ENCODE measurements at regions not wholly inside any gene's neighbourhood (a gene's known extent, or its start where the extent isn't known, plus 50 kb on each side); places are given as distances from the start of the nearest gene placed in this dataset.
"Not testable (repeated sequence)": the region's sequence is repeated elsewhere in the genome, so short reads cannot be mapped to it uniquely, and the experiment has no call there.

DNA sequence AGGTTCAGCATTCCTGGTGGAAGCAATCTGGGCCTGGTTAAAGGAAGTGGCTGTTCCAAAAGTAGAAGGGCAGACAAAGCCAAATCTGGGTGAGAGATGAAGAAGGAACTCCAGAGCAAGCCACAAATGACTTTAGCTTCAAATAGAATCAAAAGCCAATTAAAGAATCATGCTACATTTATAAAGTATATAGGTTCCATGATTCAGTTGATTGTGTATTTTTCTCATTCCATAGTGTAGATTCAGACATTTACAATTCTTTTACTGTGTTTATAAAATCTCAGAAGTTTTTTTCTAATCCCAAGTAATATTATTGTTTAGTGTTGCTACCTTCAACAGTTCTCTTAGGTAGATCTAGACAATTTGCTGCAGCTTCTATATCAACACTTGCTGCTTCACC lies 262.0 kb downstream of the PLK2 start:
- no peak for DNase-seq

DNA sequence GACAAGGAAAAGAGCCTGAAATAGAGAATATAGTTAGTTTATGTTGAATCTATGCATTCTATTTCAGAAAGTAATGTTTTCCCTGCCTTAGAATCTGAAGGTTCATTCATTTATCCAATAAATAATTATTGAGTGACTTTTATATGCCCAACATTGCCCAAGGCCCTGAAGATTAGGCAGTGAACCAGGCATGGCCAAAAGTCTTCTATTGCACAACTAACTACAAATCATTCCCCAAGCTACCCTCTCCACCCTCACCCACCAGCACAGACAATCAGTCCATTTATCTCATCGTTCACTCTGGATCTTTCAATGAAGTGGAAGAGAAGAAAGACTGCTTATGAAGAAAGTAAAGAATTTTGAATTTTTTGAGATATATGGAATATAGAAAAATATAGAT lies 268.4 kb downstream of the PLK2 start:
- no peak for DNase-seq

DNA sequence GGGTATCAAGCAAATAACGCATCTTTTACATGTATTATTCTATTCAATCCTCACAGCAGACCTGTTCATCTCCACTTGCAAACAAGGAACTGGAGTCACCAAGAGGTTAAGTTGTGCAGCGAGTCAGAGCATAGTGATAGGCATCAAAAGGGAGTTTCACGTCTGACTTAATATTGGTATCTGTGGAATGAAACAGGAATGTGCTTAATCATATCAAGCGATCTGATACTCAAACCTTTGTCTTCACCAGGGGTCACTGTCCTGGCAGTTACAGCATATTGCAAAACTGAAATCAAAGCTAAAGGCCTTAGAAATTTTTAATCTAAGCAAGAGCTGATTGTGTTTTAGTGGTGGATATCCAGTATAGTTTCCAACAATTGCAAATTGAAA lies 271.6 kb downstream of the PLK2 start:
- DNase-seq = no peak

DNA sequence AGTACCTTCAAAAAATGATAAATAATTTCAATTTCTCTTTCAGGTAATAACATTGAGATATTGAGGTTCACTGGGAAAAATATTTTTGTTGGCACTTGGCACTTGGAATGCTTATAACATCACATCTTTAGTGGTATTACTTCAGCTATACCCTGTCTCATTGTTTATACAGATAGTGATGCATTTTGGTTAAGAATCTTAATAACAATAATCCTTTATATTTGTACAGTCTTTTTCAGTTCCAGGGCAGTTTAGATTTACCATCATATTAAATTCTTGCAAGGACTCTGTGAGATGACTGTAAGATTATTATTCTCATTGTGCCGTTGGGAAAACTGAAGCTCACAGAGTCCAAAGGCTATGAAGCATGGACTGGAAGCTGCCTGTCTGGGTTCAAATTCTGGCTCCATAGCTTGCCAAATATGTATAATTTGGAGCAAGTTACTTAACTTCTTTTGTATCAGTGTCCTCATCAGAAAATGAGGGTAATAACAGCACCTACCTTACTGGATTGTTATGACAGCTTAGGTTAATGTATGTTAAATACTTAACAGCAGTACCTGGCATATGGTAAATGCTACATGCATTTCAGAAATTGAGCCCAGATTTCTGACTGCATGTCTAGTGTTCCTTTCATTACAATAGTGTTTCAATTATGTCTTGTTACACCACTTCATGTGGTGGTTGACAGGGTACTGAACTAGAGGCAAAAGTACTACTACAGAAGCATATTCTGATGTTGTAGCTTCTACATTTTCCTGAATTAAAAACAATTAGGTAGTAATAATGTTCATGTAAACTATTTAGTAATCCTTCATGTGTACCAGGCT lies 272.2 kb downstream of the PLK2 start:
- DNase-seq = no peak

DNA sequence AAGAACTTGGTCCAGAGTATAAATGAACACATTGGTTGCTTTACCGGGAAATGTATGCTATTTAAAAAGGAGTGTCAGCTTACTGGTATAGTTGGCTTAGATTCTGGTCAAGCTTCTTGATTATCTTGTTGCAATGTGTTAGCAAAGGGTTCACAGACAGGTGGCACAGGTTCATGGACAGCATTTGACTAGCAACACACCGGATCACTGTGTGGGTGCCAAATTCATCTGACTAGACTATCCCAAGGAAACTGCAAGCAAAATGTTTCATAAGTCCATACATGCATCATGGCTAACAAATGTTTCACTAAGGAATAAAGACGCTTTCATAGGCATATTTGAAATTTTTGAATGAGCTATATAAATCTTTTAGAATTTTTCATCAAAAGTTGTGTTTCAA lies 274.1 kb downstream of the PLK2 start:
- no peak for DNase-seq

DNA sequence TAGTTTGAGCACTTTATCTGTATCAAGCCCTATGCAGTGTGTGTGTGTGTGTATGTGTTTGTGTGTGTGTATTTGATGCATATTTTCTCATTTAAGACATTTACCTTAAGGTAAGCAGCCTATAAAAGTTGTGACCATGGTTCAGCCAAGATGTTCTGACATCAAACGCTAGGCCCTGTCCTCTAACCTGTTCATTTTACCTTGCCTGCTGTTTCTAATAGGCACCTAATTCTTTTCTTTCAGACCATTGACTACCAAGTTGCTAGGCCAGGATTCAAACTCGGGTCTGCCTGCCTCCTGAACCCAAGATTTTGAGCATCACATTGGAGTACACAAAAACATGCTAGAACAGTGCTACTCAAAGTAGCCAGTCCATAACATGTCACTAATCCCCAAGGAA lies 274.5 kb downstream of the PLK2 start:
- no peak for DNase-seq

DNA sequence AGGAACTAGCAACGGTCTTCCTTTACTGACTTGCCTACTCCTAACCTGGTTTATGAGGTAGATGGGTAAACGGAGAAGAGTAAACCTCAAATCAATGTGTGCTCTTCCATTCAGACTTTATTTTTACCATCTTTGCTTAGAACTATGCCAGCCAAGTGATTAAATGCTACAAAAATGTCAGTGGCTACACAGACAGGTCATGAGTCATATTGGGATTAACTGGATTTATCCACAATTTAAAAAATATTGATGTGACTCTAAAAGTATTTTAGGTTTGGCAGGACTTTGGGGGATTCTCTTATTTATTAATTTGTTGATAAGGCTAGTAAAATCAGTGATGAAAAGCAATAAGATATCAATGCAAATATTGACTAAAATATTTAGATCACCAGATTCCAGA lies 275.0 kb downstream of the PLK2 start:
- no peak for DNase-seq

DNA sequence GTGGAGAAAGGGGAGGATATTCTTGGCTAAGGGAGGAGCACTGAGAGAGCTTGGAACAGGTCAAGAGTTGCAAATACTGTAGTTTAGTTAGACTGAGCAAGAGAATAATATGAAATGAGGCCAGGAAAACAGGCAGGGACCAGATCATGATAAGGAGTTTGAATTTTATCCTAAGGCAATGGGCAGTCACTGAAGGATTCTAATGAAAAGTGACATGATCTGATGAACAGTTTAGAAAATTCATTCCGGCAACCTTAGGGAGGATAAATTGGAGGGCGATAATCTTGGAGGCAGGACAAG lies 276.1 kb downstream of the PLK2 start:
- DNase-seq = no peak

DNA sequence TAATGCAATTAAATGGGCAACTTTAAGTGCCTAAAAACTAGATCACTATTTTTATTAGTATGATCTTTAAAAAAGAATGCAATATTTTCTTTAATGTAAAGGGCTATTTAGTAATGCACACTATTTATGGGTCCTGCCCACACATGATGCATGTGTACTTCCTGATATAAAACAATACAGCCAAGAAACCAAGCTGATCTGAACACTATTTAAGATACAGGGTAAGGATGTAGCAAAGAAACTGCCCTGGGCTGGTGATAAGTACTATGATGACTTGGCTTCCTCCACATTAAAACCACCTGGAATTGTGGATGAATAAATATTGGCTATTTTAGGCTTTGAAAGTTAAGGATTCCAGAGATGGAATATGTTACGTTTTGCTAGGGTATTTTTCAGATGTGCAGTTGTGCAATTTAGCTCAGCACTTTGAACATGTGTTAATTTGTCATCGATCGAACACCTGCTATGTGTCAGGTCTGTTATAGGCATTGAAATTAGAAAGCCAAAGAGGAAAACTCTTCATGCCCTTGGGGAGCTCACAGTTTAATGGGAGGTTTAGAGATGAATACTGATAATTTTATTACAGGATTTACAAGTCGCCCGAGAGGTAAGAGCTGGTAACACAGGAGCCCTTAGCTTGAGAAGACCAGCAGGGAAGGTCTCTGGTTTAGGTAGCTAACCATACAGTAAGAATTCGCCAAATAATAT lies 276.7 kb downstream of the PLK2 start:
- DNase-seq = no peak

DNA sequence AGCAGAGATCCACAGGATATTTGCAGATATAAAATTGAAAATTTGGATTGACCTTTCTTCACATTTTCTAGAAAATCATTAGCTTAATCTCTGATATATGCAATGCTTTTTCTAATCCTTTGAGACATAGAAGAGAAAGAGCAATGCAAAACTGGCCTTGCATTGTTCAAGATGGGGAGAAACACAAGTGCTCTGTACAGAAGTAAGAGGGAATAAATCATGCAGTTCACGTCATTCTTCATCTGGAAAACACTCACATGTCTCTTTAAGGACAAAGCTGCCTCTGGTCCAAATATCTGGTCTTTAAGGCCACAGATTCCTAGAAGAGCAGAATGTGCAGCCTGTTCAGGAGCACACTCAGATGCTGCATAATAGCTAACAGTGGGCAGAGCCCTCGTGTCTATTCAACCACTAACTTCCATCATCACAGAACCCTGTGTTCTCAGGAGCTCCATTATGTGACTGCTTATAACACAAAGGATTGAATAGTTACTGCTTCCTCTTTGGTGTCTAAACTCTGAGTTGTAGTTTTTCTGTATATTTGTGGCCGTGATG lies 277.5 kb downstream of the PLK2 start:
- no peak for DNase-seq

DNA sequence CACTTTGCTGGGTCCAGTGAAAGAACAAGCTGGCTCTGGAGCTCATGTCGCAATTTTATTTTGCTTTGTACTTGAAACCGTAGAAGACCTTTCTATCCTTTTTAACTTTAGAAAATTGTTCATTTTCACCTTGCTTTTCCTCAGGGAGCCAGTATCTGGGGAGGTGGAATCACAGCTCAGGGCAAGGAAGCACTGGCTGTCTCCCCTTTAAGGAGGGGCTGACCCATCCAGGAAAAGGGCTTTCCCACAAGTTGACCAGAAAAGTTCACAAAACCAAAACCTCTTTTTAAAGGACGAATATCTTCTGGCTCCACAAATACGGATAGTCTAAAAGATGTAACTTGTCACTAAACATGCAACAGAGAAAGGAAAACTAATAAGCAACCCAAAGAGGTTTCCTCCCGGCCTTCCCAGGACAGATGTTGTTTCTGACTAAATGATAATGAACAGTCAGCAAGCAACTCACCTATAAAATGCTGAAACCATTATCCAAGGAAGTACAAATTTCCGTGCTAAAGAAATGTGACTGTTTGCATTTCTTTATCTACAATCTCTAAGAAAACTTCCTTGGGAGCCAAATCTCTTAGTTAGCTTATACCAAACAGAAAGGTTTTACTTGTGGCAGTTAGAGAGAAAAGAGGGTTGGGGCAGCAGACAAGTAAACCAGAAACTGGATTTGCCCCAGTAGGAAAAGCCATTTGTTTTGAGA lies 278.2 kb downstream of the PLK2 start:
- DNase-seq = no peak

DNA sequence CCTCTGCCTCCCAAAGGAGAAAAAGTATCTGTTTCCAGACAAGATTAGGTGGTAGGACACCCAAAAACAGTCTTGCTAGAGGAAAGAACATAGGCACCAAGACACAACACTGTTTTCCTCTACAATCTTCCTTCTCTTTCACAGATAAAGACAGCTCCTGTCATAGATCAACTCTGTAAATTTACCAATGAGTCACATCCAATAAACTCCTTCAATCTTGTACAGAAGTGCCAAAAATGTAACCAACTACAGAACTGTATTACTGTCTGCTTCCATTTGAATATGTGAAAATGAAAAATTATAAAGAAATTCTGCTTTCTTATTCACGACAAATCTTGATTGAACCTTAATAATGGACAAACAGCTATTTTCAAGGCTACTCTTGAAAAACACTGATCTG lies 286.9 kb downstream of the PLK2 start:
- no peak for DNase-seq

DNA sequence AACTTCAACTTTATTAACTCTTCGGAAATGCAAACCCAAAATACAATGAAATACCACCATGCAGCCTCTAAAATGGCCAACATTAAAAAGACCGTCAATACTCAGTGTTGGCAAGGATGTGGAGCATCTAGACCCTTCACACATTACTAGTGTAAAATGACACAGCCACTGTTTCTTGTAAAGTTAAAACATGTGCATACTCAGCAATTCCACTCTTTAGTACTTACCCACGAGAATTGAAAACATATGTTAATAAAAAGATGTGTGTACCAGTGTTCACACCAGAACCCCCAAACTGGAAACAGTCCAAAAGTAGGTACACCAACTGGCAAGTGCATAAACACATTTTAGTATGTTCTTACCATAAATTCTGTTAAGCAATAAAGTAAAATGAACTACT lies 294.7 kb downstream of the PLK2 start:
- DNase-seq = no peak

DNA sequence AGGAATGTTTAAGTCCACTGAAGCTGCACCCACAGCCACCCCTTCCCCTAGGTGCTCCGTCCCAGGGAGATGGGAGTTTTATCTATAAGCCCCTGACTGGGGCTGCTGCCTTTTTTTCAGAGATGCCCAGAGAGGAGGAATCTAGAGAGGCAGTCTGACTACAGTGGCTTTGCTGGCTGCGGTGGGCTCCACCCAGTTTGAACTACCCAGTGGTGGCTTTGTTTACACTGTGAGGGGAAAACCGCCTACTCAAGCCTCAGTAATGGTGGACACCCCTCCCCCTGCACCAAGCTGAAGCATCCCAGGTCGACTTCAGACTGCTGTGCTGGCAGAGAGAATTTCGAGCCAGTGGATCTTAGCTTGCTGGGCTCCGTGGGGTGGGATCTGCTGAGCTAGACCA lies 298.0 kb downstream of the PLK2 start:
- not testable (repeated sequence) for DNase-seq

DNA sequence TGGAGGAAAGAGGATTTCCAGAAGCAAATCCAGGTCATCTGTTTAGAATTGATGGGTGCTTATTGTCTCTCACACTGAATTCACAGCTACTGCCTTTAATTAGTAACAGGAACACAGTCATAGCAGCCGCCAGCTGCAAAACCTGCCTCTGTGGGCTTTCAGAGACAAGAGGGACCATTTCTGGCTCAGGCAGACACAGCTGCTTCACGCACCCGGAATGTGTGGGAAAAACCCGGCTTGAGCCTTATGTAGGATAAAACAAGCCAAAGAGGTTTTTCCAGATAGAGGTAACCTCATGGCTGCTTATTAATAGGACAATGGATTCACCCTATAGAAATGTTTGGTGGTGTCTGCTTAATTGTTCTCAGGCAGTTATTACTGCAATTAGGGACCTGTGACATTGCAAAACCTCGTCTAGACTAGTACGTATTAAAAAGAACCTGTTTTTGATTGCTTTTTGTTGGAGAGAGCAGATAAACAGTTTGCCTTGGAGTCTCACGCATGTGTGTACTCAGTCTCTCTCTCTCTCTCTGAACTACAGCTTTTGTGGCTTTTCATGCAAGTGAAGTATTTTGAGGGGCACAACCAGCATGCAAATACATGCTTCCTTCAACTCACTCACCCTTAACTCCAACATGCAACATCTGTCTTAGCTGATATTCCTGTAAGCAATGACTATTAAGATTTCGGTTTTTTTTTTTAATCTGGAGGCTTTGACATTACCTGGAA lies 302.7 kb downstream of the PLK2 start:
- no peak for DNase-seq

DNA sequence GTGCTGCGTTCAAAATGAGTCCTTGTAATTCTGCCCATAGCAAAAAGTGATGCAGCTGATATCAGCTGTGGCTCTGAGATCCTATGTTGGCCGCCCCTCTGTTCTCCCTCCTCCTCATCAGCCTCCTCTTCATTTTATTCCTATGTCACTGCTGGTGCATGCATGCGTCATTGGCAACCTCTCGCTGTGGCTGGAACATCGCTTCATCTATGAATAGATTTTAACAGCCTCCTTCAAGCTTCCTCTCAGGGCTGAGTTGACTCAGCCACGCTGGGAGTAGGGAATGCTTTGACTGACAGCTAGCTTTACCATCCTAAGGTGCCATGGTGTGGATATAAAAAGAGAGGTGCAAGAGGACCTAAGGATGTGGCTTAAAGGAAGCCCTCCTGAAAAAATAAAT lies 303.5 kb downstream of the PLK2 start:
- DNase-seq = no peak

DNA sequence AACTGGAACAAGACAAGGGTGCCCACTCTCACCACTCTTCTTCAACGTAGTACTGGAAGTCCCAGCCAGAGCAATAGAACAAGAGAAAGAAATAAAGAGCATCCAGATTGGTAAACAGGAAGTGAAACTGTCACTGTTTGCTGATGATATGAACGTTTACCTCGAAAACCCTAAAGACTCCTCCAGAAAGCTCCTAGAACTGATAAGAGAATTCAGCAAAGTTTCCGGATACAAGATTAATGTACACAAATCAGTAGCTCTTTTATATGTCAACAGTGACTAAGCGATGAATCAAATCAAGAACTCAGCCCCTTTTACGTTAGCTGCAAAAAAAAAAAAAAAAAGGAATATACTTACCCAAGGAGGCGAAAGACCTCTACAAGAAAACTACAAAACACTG lies 306.6 kb downstream of the PLK2 start:
- no peak for DNase-seq

DNA sequence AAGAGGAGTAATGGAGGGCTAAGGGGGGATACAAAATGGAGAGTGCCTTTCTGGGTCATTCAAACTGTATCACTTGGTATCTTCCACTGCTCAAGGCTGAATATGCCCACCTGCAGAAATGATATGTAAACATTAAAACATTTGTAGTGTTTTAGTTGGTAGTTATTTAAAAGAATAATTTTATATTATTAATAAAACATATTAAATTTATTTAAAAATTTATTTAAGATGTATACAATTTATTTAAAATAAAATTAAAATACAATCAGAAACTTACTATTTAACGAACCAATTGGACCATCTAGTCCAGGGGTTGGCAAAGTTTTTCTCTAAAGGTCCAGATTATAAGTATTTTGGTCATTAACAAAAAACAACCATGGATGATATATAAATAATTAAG lies 308.5 kb downstream of the PLK2 start:
- DNase-seq = no peak

DNA sequence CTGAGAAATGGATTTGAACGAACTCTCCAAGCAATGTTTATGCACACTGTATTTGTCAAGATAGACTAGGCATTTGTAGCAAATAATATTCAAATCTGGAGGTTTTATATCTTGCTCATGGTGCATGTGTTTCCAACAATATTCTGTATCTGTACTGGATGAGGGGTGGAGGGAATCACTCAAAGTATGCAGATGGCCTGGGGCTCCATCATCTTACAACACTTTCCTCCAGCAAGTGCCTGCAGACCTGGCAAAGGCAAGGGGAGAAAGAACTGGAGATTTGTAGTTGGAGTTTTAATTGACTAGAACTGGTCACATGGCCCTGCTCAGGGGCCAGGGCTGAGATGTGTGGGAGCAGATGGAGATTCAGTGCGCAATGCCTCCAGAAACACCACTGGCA lies 309.0 kb downstream of the PLK2 start:
- no peak for DNase-seq

DNA sequence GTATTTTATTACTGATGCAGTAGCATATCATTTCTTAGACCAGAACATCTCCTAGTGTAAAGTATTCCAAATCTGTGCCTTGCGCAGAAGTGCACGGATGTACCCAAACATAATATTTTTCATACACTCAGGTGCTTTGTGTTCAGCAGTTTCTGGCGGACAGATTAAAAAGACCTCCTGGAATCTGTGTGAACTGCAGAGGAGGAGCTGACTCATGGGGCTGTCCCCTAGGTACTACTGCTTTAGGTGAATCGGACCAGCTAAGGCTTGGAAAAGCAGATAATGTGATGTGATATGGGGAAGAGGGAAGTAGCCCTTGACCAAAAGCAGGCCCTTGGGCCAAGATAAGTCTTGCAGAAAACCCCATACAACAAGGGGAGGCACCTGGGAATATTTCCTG lies 310.1 kb downstream of the PLK2 start:
- DNase-seq = no peak

DNA sequence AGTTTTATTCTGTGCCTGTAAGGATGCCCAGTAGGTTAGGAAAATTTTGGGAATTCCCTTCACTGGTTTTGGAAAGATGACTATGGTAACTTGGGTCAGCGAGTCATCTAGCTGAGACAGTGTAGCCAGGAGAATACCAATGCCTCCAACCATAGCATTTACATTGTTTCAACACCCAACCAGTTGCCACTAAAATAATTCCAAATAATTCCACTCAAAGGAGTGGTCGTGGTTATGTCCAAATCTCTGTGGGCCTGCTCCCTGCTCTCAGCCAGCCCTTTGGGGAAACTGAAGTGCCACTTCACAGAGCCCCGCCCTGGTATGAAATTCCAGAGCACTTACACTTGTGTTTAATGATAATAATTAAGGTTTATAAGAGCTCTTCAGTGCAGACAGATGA lies 310.5 kb downstream of the PLK2 start:
- no peak for DNase-seq

DNA sequence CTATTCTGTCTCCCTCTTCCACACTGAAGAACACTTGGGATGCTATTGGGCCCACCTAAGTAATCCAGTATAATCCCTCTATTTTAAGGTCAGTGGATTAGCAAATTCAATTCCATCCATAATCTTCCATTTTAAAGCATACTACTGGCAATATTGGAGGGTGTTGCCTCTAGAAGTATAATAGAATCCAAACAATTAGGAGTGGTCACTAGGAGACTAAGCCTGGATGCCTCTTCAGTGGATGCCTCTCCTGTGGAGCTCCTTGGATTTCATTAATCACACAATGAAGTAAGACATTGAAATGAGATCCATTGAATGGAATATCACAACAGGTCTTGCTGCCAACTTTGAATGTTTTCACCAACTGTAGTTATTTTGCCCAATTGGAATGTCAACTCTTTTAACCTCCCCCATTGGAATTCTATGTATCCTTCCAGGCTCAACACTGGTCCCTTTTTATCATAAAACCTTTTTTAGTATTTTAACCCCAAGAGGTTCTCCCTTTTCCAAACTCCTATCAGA lies 311.6 kb downstream of the PLK2 start:
- no peak for DNase-seq

DNA sequence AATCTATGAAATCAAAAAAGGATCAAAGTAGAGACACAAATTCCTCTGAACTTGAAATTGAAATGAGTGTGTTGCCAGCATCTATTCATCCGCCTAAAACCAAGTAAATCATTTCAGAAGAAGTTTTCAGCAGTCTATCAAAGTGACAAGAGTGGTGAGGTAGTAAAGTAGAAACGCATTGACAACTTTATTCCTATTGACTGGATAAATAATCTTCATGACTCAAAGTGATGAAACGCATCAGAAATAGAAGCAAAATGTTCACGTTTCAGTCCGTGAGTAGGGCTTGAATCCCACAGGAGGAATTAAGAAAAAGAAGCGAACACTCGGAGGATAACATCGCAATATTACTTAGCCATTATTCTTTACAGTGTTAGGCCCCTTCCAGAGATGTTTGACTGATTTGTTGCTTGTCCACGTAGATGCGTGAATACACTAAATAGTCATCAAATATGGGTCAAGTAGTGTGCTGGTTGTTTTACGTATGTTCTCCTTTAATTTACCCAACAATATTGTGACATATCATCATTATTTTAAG lies 314.4 kb downstream of the PLK2 start:
- no peak for DNase-seq
